ENCODE measurements at regions not wholly inside any gene's neighbourhood (a gene's known extent, or its start where the extent isn't known, plus 50 kb on each side); places are given as distances from the start of the nearest gene placed in this dataset.

GRCh38 chr15:24617646-24618045, 57.9 kb upstream of the NPAP1 start:
- no peak overlapping the region for H3K4me3 Mint-ChIP-seq (ENCODE audit: unreplicated experiment)
- DNase-seq (ENCODE audit: low spot score) = no peak
- peaks cover 19% of the 10 kb centered on the region for H3K36me3 Mint-ChIP-seq (ENCODE audit: low read depth, unreplicated experiment)
- TF ChIP-seq, protein P1, sequence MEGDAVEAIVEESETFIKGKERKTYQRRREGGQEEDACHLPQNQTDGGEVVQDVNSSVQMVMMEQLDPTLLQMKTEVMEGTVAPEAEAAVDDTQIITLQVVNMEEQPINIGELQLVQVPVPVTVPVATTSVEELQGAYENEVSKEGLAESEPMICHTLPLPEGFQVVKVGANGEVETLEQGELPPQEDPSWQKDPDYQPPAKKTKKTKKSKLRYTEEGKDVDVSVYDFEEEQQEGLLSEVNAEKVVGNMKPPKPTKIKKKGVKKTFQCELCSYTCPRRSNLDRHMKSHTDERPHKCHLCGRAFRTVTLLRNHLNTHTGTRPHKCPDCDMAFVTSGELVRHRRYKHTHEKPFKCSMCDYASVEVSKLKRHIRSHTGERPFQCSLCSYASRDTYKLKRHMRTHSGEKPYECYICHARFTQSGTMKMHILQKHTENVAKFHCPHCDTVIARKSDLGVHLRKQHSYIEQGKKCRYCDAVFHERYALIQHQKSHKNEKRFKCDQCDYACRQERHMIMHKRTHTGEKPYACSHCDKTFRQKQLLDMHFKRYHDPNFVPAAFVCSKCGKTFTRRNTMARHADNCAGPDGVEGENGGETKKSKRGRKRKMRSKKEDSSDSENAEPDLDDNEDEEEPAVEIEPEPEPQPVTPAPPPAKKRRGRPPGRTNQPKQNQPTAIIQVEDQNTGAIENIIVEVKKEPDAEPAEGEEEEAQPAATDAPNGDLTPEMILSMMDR (IDR thresholded peaks at IDR 0.05; ENCODE audit: unreplicated experiment) = no peak
- H3K4me1 Mint-ChIP-seq (ENCODE audit: unreplicated experiment) = no peaks in the 10 kb centered on the region
- H3K9me3 Mint-ChIP-seq (ENCODE audit: unreplicated experiment) = peaks cover 5% of the 10 kb centered on the region
- H3K27ac Mint-ChIP-seq (ENCODE audit: unreplicated experiment) = no peak overlapping the region
- H3K27me3 Mint-ChIP-seq (ENCODE audit: unreplicated experiment) = peaks cover 3% of the 10 kb centered on the region

- DNase-seq (ENCODE audit: low spot score) = no peak
- H3K27ac Mint-ChIP-seq (ENCODE audit: unreplicated experiment) = no peak overlapping the region
- peaks cover 19% of the 10 kb centered on the region for H3K36me3 Mint-ChIP-seq (ENCODE audit: low read depth, unreplicated experiment)
- peak overlapping the region; percentile 52 for H3K4me3 Mint-ChIP-seq (ENCODE audit: unreplicated experiment)
- H3K4me1 Mint-ChIP-seq (ENCODE audit: unreplicated experiment) = no peaks in the 10 kb centered on the region
- TF ChIP-seq, protein P1 (IDR thresholded peaks at IDR 0.05; ENCODE audit: unreplicated experiment) = no peak
- peaks cover 11% of the 10 kb centered on the region for H3K9me3 Mint-ChIP-seq (ENCODE audit: unreplicated experiment)
- peaks cover 6% of the 10 kb centered on the region for H3K27me3 Mint-ChIP-seq (ENCODE audit: unreplicated experiment)
Measured at GRCh38 chr15:24621630-24622215, 53.9 kb upstream of the NPAP1 start.

Data from endothelial cell (in vitro differentiated cells).